ENCODE measurements at regions not wholly inside any gene's neighbourhood (a gene's known extent, or its start where the extent isn't known, plus 50 kb on each side); places are given as distances from the start of the nearest gene placed in this dataset.
"Not testable (repeated sequence)": the region's sequence is repeated elsewhere in the genome, so short reads cannot be mapped to it uniquely, and the experiment has no call there.

- no peak for DNase-seq
These were observed 57.6 kb downstream of the CCDC59 start for GRCh38 chr12:82300611-82301010.

- no peak for DNase-seq
These were observed 58.7 kb downstream of the CCDC59 start for GRCh38 chr12:82299319-82300025.

GRCh38 chr12:82290415-82290814 is 67.8 kb downstream of the CCDC59 start:
- no peak for DNase-seq

- not testable (repeated sequence) for DNase-seq
These were observed 76.9 kb downstream of the CCDC59 start for GRCh38 chr12:82281335-82281734.

GRCh38 chr12:82279536-82280058 is 78.6 kb downstream of the CCDC59 start:
- DNase-seq, result no peak

- DNase-seq, result no peak
These were observed 80.6 kb downstream of the CCDC59 start for GRCh38 chr12:82277582-82277981.

GRCh38 chr12:82242729-82243128 is 115.5 kb downstream of the CCDC59 start:
- no peak for DNase-seq

GRCh38 chr12:82225871-82226270 is 132.3 kb downstream of the CCDC59 start:
- DNase-seq, result no peak

- DNase-seq, result no peak
These were observed 134.8 kb downstream of the CCDC59 start for GRCh38 chr12:82223426-82223825.

- DNase-seq, result no peak
These were observed 141.7 kb downstream of the CCDC59 start for GRCh38 chr12:82216475-82216874.

- DNase-seq, result no peak
These were observed 144.4 kb downstream of the CCDC59 start for GRCh38 chr12:82213761-82214160.

GRCh38 chr12:82210882-82211281 is 147.3 kb downstream of the CCDC59 start:
- DNase-seq, result no peak

- no peak for DNase-seq
These were observed 148.7 kb downstream of the CCDC59 start for GRCh38 chr12:82209533-82209932.

- no peak for DNase-seq
These were observed 150.6 kb downstream of the CCDC59 start for GRCh38 chr12:82207556-82207955.

GRCh38 chr12:82203086-82203485 is 155.1 kb downstream of the CCDC59 start:
- no peak for DNase-seq

GRCh38 chr12:82187595-82187994 is 170.6 kb downstream of the CCDC59 start:
- no peak for DNase-seq

GRCh38 chr12:82187011-82187410 is 171.2 kb downstream of the CCDC59 start:
- no peak for DNase-seq

- no peak for DNase-seq
These were observed 171.9 kb downstream of the CCDC59 start for GRCh38 chr12:82186282-82186681.

- DNase-seq, result no peak
These were observed 173.3 kb downstream of the CCDC59 start for GRCh38 chr12:82184844-82185243.

- no peak for DNase-seq
These were observed 175.5 kb downstream of the CCDC59 start for GRCh38 chr12:82182601-82183190.

- DNase-seq, result no peak
These were observed 181.3 kb downstream of the CCDC59 start for GRCh38 chr12:82176761-82177490.

- DNase-seq, result no peak
These were observed 182.2 kb downstream of the CCDC59 start for GRCh38 chr12:82176026-82176425.

GRCh38 chr12:82174936-82175335 is 183.3 kb downstream of the CCDC59 start:
- DNase-seq, result no peak

GRCh38 chr12:82174383-82174782 is 183.8 kb downstream of the CCDC59 start:
- no peak for DNase-seq

All from CD4-positive, alpha-beta T cell treated with Interleukin-15 for 1 hour (primary cell).